ENCODE measurements at regions not wholly inside any gene's neighbourhood (a gene's known extent, or its start where the extent isn't known, plus 50 kb on each side); places are given as distances from the start of the nearest gene placed in this dataset.

- H3K27ac ChIP-seq (ENCODE audit: low read length): no peak overlapping the region
- no peaks in the 10 kb centered on the region for H3K9me3 ChIP-seq (ENCODE audit: insufficient read depth, low read length)
- TF ChIP-seq CTCF (IDR thresholded peaks at IDR 0.05; ENCODE audit: low read depth, low read length) (no peak), EZH2phosphoT487 (IDR thresholded peaks at IDR 0.05; ENCODE audit: low read depth) (no peak)
- H2AFZ ChIP-seq (ENCODE audit: low read depth, low read length): no peak overlapping the region
- H3K4me3 ChIP-seq (ENCODE audit: low read length): no peak overlapping the region
- no peaks in the 10 kb centered on the region for H4K20me1 ChIP-seq (ENCODE audit: insufficient read depth, low read length)
- no peaks in the 10 kb centered on the region for H3K4me1 ChIP-seq (ENCODE audit: low read length)
- no peak overlapping the region for H3K9ac ChIP-seq (ENCODE audit: low read length)
- peaks cover 40% of the 10 kb centered on the region for H3K27me3 ChIP-seq (ENCODE audit: low read depth, low read length)
- H3K79me2 ChIP-seq (ENCODE audit: low read length): no peaks in the 10 kb centered on the region
- no peak overlapping the region for H3K4me2 ChIP-seq (ENCODE audit: low read length)
- H3K36me3 ChIP-seq (replicated peaks; ENCODE audit: low read depth, low read length): no peaks in the 10 kb centered on the region
These were observed 189.1 kb upstream of the UBL3 start for GRCh38 chr13:30039511-30039911.

GRCh38 chr13:30038884-30039283 is 188.5 kb upstream of the UBL3 start:
- Histone ChIP-seq H3K4me1 (ENCODE audit: low read length) (no peaks in the 10 kb centered on the region), H3K36me3 (replicated peaks; ENCODE audit: low read depth, low read length) (no peaks in the 10 kb centered on the region), H2AFZ (ENCODE audit: low read depth, low read length) (no peak overlapping the region), H3K4me3 (ENCODE audit: low read length) (no peak overlapping the region), H3K4me2 (ENCODE audit: low read length) (no peak overlapping the region), H3K9ac (ENCODE audit: low read length) (no peak overlapping the region), H3K79me2 (ENCODE audit: low read length) (no peaks in the 10 kb centered on the region), H3K9me3 (ENCODE audit: insufficient read depth, low read length) (no peaks in the 10 kb centered on the region), H3K27me3 (ENCODE audit: low read depth, low read length) (peaks cover 47% of the 10 kb centered on the region), H3K27ac (ENCODE audit: low read length) (no peak overlapping the region), H4K20me1 (ENCODE audit: insufficient read depth, low read length) (no peaks in the 10 kb centered on the region)
- no peak for TF ChIP-seq CTCF (IDR thresholded peaks at IDR 0.05; ENCODE audit: low read depth, low read length)
- no peak for TF ChIP-seq EZH2phosphoT487 (IDR thresholded peaks at IDR 0.05; ENCODE audit: low read depth)

GRCh38 chr13:30037766-30038165 is 187.3 kb upstream of the UBL3 start:
- Histone ChIP-seq H3K27ac (ENCODE audit: low read length) (no peak overlapping the region), H3K9ac (ENCODE audit: low read length) (no peak overlapping the region), H3K27me3 (ENCODE audit: low read depth, low read length) (peaks cover 57% of the 10 kb centered on the region), H3K9me3 (ENCODE audit: insufficient read depth, low read length) (no peaks in the 10 kb centered on the region), H3K4me2 (ENCODE audit: low read length) (no peak overlapping the region), H3K4me1 (ENCODE audit: low read length) (no peaks in the 10 kb centered on the region), H4K20me1 (ENCODE audit: insufficient read depth, low read length) (no peaks in the 10 kb centered on the region), H2AFZ (ENCODE audit: low read depth, low read length) (no peak overlapping the region), H3K4me3 (ENCODE audit: low read length) (no peak overlapping the region), H3K79me2 (ENCODE audit: low read length) (no peaks in the 10 kb centered on the region), H3K36me3 (replicated peaks; ENCODE audit: low read depth, low read length) (no peaks in the 10 kb centered on the region)
- TF ChIP-seq EZH2phosphoT487 (IDR thresholded peaks at IDR 0.05; ENCODE audit: low read depth): no peak
- no peak for TF ChIP-seq CTCF (IDR thresholded peaks at IDR 0.05; ENCODE audit: low read depth, low read length)

DNA sequence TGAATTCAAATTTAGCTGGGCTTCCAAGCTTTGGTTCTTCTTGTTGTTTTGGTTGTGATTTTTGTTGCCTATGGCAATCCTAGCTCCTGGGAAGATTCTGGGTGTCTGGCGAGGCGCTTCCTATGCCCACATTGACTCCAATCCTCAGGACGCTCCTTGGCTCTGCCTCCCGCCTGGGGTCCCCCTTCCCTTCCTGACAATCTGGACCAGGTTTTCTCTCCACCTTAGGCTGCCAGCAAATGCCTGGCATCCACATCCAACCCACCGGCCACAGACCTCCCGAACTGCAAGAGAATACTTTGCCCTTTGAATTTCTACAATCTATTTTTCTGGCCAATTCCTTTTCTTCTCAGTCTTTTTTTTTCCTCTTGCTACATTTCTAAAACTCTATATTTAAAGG is 186.9 kb upstream of the UBL3 start:
- Histone ChIP-seq H3K4me2 (ENCODE audit: low read length) (no peak overlapping the region), H4K20me1 (ENCODE audit: insufficient read depth, low read length) (no peaks in the 10 kb centered on the region), H3K36me3 (replicated peaks; ENCODE audit: low read depth, low read length) (no peaks in the 10 kb centered on the region), H3K9ac (ENCODE audit: low read length) (no peak overlapping the region), H3K27ac (ENCODE audit: low read length) (no peak overlapping the region), H3K79me2 (ENCODE audit: low read length) (no peaks in the 10 kb centered on the region), H3K9me3 (ENCODE audit: insufficient read depth, low read length) (no peaks in the 10 kb centered on the region), H3K4me3 (ENCODE audit: low read length) (no peak overlapping the region), H2AFZ (ENCODE audit: low read depth, low read length) (no peak overlapping the region), H3K27me3 (ENCODE audit: low read depth, low read length) (peaks cover 57% of the 10 kb centered on the region), H3K4me1 (ENCODE audit: low read length) (no peaks in the 10 kb centered on the region)
- TF ChIP-seq EZH2phosphoT487 (IDR thresholded peaks at IDR 0.05; ENCODE audit: low read depth) (no peak), CTCF (IDR thresholded peaks at IDR 0.05; ENCODE audit: low read depth, low read length) (no peak)
